GM23248 (cell line): ENCODE measurements at regions not wholly inside any gene's neighbourhood (a gene's known extent, or its start where the extent isn't known, plus 50 kb on each side); places are given as distances from the start of the nearest gene placed in this dataset.

ENCODE experiments used
- EZH2 ChIP-seq: fragments of 200-600 bp; sonication (generic); IDR thresholded peaks from 2 replicates; pipeline ENCODE4 v1.6.1; 2018; ENCODE audit warnings: antibody characterized with exemption, mild to moderate bottlenecking; ENCODE audit not compliant: insufficient read depth, poor library complexity, severe bottlenecking
- EZH2phosphoT487 ChIP-seq: fragments of 200-600 bp; sonication (generic); IDR thresholded peaks from 2 replicates; pipeline ENCODE4 v1.6.1; 2018; ENCODE audit warnings: antibody characterized with exemption, moderate library complexity, mild to moderate bottlenecking, low read depth; ENCODE audit not compliant: insufficient read depth

DNA sequence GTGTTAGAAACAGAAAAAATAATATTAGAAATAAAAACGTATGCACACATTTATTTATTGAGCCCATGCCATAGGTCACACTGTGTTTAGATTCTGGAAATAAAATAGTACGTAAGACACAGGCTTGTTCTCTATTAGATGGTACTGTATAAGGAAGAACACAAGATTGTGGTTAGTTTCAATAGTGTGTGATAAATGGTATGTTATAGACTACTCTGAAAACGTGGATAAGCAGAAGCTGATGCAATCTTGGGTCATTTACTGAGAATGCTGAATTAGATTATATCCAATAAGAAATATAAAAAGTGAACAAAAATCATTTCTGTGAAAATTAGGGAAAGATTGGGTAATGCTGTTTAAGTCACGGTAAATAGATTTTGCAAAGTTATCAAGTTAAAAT lies 1456.4 kb upstream of the ACO1 start:
- TF ChIP-seq EZH2phosphoT487, result no peak
- TF ChIP-seq EZH2, result no peak
